ENCODE measurements at regions not wholly inside any gene's neighbourhood (a gene's known extent, or its start where the extent isn't known, plus 50 kb on each side); places are given as distances from the start of the nearest gene placed in this dataset.

- no peak for TF ChIP-seq TRIM25 (IDR thresholded peaks at IDR 0.05; ENCODE audit: borderline replicate concordance)
- no peak for TF ChIP-seq NCOA2 (IDR thresholded peaks at IDR 0.05; ENCODE audit: partially characterized antibody in 2 of 2)
- TF ChIP-seq SIN3B (IDR thresholded peaks at IDR 0.05; ENCODE audit: low read depth): no peak
- TF ChIP-seq NFIX (CRISPR knock-in tag; IDR thresholded peaks at IDR 0.05; ENCODE audit: low read depth): no peak
- TF ChIP-seq AFF4 (CRISPR knock-in tag; IDR thresholded peaks at IDR 0.05): no peak
- peak in 1 of 2 experiments; percentile 81; a peak in 2 of 4 replicates for TF ChIP-seq ETV6 (IDR thresholded peaks at IDR 0.05; ENCODE audit: borderline replicate concordance in 1 of 2, low read depth in 2 of 2, low read length in 1 of 2)
- no peak for TF ChIP-seq ETV6 (CRISPR knock-in tag; IDR thresholded peaks at IDR 0.05; ENCODE audit: borderline replicate concordance)
- no peak for TF ChIP-seq GABPB2 (CRISPR knock-in tag; conservative IDR thresholded peaks at IDR 0.05)
- peak in 1 of 2 experiments; percentile 45; a peak in 2 of 4 replicates for TF ChIP-seq NRF1 (conservative IDR thresholded peaks at IDR 0.05 in 1 of 2, IDR thresholded peaks at IDR 0.05 in 1 of 2)
- TF ChIP-seq E2F8 (IDR thresholded peaks at IDR 0.05; ENCODE audit: low read depth, partially characterized antibody): no peak
- TF ChIP-seq BACH1 (tag; IDR thresholded peaks at IDR 0.05): 0 out of 2 replicates have a peak, but pooled peaks have one; percentile 48
- no peak for TF ChIP-seq ZNF239 (CRISPR knock-in tag; IDR thresholded peaks at IDR 0.05)
- no peak for TF ChIP-seq GTF2A2 (tag; IDR thresholded peaks at IDR 0.05)
- peak; percentile 60 to 86 for TF ChIP-seq MNT (conservative IDR thresholded peaks at IDR 0.05)
- TF ChIP-seq MYBL2 (IDR thresholded peaks at IDR 0.05; ENCODE audit: low read depth): no peak
- no peak for TF ChIP-seq MYBL2 (CRISPR knock-in tag; IDR thresholded peaks at IDR 0.05; ENCODE audit: borderline replicate concordance)
- no peak for TF ChIP-seq TCF7L2 (IDR thresholded peaks at IDR 0.05; ENCODE audit: low read depth, low read length)
- TF ChIP-seq FOXM1 (IDR thresholded peaks at IDR 0.05; ENCODE audit: low read depth): peak; percentile 81
- TF ChIP-seq FOXM1 (CRISPR knock-in tag; IDR thresholded peaks at IDR 0.05; ENCODE audit: low read depth): no peak
Measured at GRCh38 chr9:87810679-87811178, 71.9 kb upstream of the SPATA31E1 start (continued).
